ENCODE measurements at regions not wholly inside any gene's neighbourhood (a gene's known extent, or its start where the extent isn't known, plus 50 kb on each side); places are given as distances from the start of the nearest gene placed in this dataset.

DNA sequence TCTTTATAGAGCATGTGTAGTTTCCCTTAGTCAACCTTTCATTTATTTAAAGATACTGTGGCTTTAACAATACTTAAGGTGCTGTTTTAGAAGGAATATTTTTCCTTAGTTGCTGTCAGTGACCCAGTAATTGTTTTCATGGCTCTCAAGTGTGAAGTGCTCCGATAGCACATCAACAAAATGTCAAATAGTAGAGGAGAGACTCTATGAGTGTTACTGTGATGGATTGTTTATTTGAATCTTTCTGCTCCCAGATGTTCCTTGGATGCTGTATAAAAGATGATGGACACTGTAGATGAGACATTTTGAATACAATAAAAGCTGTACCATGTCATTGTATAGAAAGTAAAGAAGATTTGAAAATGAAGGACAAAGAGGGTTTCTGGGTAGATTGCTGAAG is 1185.7 kb upstream of the C9orf72 start:
- no peak for DNase-seq (ENCODE audit: low read depth)
- H3K4me3 ChIP-seq (ENCODE audit: low read depth, low read length) = no peak overlapping the region
- no peaks in the 10 kb centered on the region for H3K27me3 ChIP-seq (ENCODE audit: control insufficient read depth, insufficient read depth, low read length)
- TF ChIP-seq CTCF (IDR thresholded peaks at IDR 0.05; ENCODE audit: insufficient read depth, low read length, poor library complexity, severe bottlenecking) = no peak
- no peaks in the 10 kb centered on the region for H3K36me3 ChIP-seq (ENCODE audit: control insufficient read depth, insufficient read depth, low read length)

- Histone ChIP-seq H3K4me3 (ENCODE audit: low read depth, low read length) (no peak overlapping the region), H3K36me3 (ENCODE audit: control insufficient read depth, insufficient read depth, low read length) (no peaks in the 10 kb centered on the region), H3K27me3 (ENCODE audit: control insufficient read depth, insufficient read depth, low read length) (no peaks in the 10 kb centered on the region)
- TF ChIP-seq CTCF (IDR thresholded peaks at IDR 0.05; ENCODE audit: insufficient read depth, low read length, poor library complexity, severe bottlenecking) = no peak
- DNase-seq (ENCODE audit: low read depth) = no peak
Measured at GRCh38 chr9:28762167-28762566, 1188.9 kb upstream of the C9orf72 start.

DNA sequence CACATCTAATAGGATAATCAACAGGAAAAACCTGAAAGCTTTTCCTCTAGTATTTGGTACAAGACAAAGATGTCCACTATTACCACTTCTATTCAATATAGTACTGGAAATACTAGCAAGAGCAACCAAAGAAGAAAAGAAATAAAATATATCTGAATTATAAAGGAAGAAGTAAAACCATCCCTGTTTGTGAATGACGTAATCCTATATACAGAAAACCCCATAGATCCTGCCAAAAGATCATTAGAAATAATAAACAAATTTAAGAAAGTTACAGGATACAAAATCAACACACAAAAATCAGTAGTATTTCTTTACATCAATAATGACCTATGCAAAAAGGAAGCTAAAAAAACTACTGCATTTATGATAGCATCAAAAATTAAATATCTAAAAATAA is 1191.3 kb upstream of the C9orf72 start:
- Histone ChIP-seq H3K27me3 (ENCODE audit: control insufficient read depth, insufficient read depth, low read length) (no peaks in the 10 kb centered on the region), H3K36me3 (ENCODE audit: control insufficient read depth, insufficient read depth, low read length) (no peaks in the 10 kb centered on the region), H3K4me3 (ENCODE audit: low read depth, low read length) (no peak overlapping the region)
- TF ChIP-seq CTCF (IDR thresholded peaks at IDR 0.05; ENCODE audit: insufficient read depth, low read length, poor library complexity, severe bottlenecking) = no peak
- no peak for DNase-seq (ENCODE audit: low read depth)

GRCh38 chr9:28770226-28770625 is 1196.9 kb upstream of the C9orf72 start:
- Histone ChIP-seq H3K4me3 (ENCODE audit: low read depth, low read length) (no peak overlapping the region), H3K27me3 (ENCODE audit: control insufficient read depth, insufficient read depth, low read length) (no peaks in the 10 kb centered on the region), H3K36me3 (ENCODE audit: control insufficient read depth, insufficient read depth, low read length) (no peaks in the 10 kb centered on the region)
- no peak for TF ChIP-seq CTCF (IDR thresholded peaks at IDR 0.05; ENCODE audit: insufficient read depth, low read length, poor library complexity, severe bottlenecking)
- DNase-seq (ENCODE audit: low read depth) = no peak

- no peak for DNase-seq (ENCODE audit: low read depth)
- TF ChIP-seq CTCF (IDR thresholded peaks at IDR 0.05; ENCODE audit: insufficient read depth, low read length, poor library complexity, severe bottlenecking) = no peak
- Histone ChIP-seq H3K27me3 (ENCODE audit: control insufficient read depth, insufficient read depth, low read length) (no peaks in the 10 kb centered on the region), H3K4me3 (ENCODE audit: low read depth, low read length) (no peak overlapping the region), H3K36me3 (ENCODE audit: control insufficient read depth, insufficient read depth, low read length) (no peaks in the 10 kb centered on the region)
Measured at GRCh38 chr9:28770827-28771226, 1197.5 kb upstream of the C9orf72 start.

DNA sequence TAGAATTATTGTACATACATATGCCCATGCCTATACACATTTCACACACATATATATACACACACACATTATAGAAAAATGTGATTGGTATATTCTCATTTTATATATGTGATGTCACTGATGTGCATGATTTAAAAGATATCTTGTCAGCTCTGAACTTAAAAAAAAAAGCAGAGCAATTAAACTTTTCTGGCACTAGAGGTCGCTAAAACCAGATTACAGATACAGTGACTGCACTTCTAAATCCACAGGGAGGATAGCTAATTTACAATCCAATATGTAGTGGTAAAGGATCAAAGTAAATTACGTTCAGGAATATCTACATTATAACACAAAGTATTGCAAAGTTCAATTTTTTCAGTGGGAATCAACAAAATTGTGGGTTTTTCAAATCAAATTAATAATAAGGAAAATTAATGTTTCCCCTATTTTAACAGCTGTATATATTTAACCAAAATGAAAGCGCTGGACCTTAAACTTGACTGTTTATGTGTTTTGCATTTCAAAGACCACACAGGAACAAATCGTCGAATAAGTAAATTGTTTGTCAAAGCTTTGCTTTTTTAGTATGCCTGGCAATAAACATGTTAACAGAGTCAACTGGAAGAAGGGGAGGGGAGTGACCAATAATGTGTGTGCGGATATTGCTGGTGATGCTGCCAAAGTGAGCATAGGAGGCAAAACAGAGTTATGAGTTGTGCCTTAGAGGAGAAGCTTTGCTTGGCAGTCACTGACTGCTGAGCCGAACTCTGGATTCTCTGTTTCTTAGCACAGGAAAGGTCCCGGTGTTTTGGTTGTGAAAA is 1201.4 kb upstream of the C9orf72 start:
- no peak for DNase-seq (ENCODE audit: low read depth)

More for the DNA sequence above, 1201.4 kb upstream of the C9orf72 start:
- Histone ChIP-seq H3K4me3 (ENCODE audit: low read depth, low read length) (no peak overlapping the region), H3K36me3 (ENCODE audit: control insufficient read depth, insufficient read depth, low read length) (no peaks in the 10 kb centered on the region), H3K27me3 (ENCODE audit: control insufficient read depth, insufficient read depth, low read length) (no peaks in the 10 kb centered on the region)
- peak; percentile 49 for TF ChIP-seq CTCF (IDR thresholded peaks at IDR 0.05; ENCODE audit: insufficient read depth, low read length, poor library complexity, severe bottlenecking)

All from kidney epithelial cell (primary cell).